Stimulated activated naive CD8-positive, alpha-beta T cell treated with anti-CD3 and anti-CD28 coated beads, Interleukin-15, Interleukin-2, amounts not matched to agents 100 ng/mL and 50 ng/mL, for 24 hours (primary cell): ENCODE measurements at regions not wholly inside any gene's neighbourhood (a gene's known extent, or its start where the extent isn't known, plus 50 kb on each side); places are given as distances from the start of the nearest gene placed in this dataset.

ENCODE experiments used
- H3K27ac Mint-ChIP-seq: one replicate; pipeline ENCODE4 v1.8.0; 2021; ENCODE audit warnings: mild to moderate bottlenecking, mixed read lengths
- H3K27me3 Mint-ChIP-seq: one replicate; pipeline ENCODE4 v1.8.0; 2021; ENCODE audit warnings: mixed read lengths
- H3K36me3 Mint-ChIP-seq: one replicate; pipeline ENCODE4 v1.8.0; 2021; ENCODE audit warnings: low read depth, mixed read lengths
- H3K4me1 Mint-ChIP-seq: one replicate; pipeline ENCODE4 v1.8.0; 2021; ENCODE audit warnings: low read depth, mixed read lengths
- H3K4me3 Mint-ChIP-seq: one replicate; pipeline ENCODE4 v1.8.0; 2021; ENCODE audit warnings: mild to moderate bottlenecking, mixed read lengths
- H3K9me3 Mint-ChIP-seq: one replicate; pipeline ENCODE4 v1.8.0; 2021; ENCODE audit warnings: mixed read lengths

GRCh38 chr2:2998971-2999370, 378.6 kb downstream of the EIPR1 start:
- Mint-ChIP-seq H3K4me3 (no peak overlapping the region), H3K4me1 (no peaks in the 10 kb centered on the region), H3K27me3 (no peaks in the 10 kb centered on the region), H3K36me3 (no peaks in the 10 kb centered on the region), H3K9me3 (no peaks in the 10 kb centered on the region), H3K27ac (no peak overlapping the region)

- Mint-ChIP-seq H3K4me1 (no peaks in the 10 kb centered on the region), H3K36me3 (no peaks in the 10 kb centered on the region), H3K9me3 (peaks cover 6% of the 10 kb centered on the region), H3K4me3 (no peak overlapping the region), H3K27ac (no peak overlapping the region), H3K27me3 (peaks cover 16% of the 10 kb centered on the region)
Observed at GRCh38 chr2:2993172-2993692, 384.4 kb downstream of the EIPR1 start.

GRCh38 chr2:2992634-2993033, 385.0 kb downstream of the EIPR1 start:
- H3K9me3 Mint-ChIP-seq: peaks cover 6% of the 10 kb centered on the region
- no peaks in the 10 kb centered on the region for H3K4me1 Mint-ChIP-seq
- H3K27ac Mint-ChIP-seq: no peak overlapping the region
- H3K36me3 Mint-ChIP-seq: no peaks in the 10 kb centered on the region
- H3K4me3 Mint-ChIP-seq: no peak overlapping the region
- H3K27me3 Mint-ChIP-seq: peaks cover 16% of the 10 kb centered on the region

GRCh38 chr2:2985020-2985419, 392.6 kb downstream of the EIPR1 start:
- Mint-ChIP-seq H3K27me3 (peaks cover 6% of the 10 kb centered on the region), H3K9me3 (peaks cover 6% of the 10 kb centered on the region), H3K36me3 (no peaks in the 10 kb centered on the region), H3K27ac (no peak overlapping the region), H3K4me3 (no peak overlapping the region), H3K4me1 (no peaks in the 10 kb centered on the region)

GRCh38 chr2:2981000-2981399, 396.6 kb downstream of the EIPR1 start:
- Mint-ChIP-seq H3K9me3 (no peaks in the 10 kb centered on the region), H3K36me3 (no peaks in the 10 kb centered on the region), H3K27me3 (peaks cover 8% of the 10 kb centered on the region), H3K4me1 (no peaks in the 10 kb centered on the region), H3K27ac (no peak overlapping the region), H3K4me3 (no peak overlapping the region)

GRCh38 chr2:2974982-2975381, 402.6 kb downstream of the EIPR1 start:
- Mint-ChIP-seq H3K27me3 (peaks cover 20% of the 10 kb centered on the region), H3K36me3 (no peaks in the 10 kb centered on the region), H3K4me1 (no peaks in the 10 kb centered on the region), H3K9me3 (peaks cover 4% of the 10 kb centered on the region), H3K4me3 (no peak overlapping the region), H3K27ac (no peak overlapping the region)

- H3K4me1 Mint-ChIP-seq: no peaks in the 10 kb centered on the region
Observed at GRCh38 chr2:2960441-2961133, 417.0 kb downstream of the EIPR1 start.

GRCh38 chr2:2950403-2950952, 427.1 kb downstream of the EIPR1 start:
- H3K36me3 Mint-ChIP-seq: no peaks in the 10 kb centered on the region
- no peak overlapping the region for H3K4me3 Mint-ChIP-seq
- H3K9me3 Mint-ChIP-seq: peaks cover 8% of the 10 kb centered on the region
- peaks cover 4% of the 10 kb centered on the region for H3K27me3 Mint-ChIP-seq
- no peaks in the 10 kb centered on the region for H3K4me1 Mint-ChIP-seq
- no peak overlapping the region for H3K27ac Mint-ChIP-seq

More at GRCh38 chr2:2960441-2961133, 417.0 kb downstream of the EIPR1 start:
- Mint-ChIP-seq H3K9me3 (no peaks in the 10 kb centered on the region), H3K36me3 (no peaks in the 10 kb centered on the region), H3K27ac (no peak overlapping the region), H3K27me3 (no peaks in the 10 kb centered on the region), H3K4me3 (no peak overlapping the region)

- no peak overlapping the region for H3K27ac Mint-ChIP-seq
- peaks cover 11% of the 10 kb centered on the region for H3K9me3 Mint-ChIP-seq
- H3K4me3 Mint-ChIP-seq: no peak overlapping the region
- H3K27me3 Mint-ChIP-seq: no peaks in the 10 kb centered on the region
- no peaks in the 10 kb centered on the region for H3K36me3 Mint-ChIP-seq
- H3K4me1 Mint-ChIP-seq: no peaks in the 10 kb centered on the region
Observed at GRCh38 chr2:2947406-2947805, 430.2 kb downstream of the EIPR1 start.

GRCh38 chr2:2942906-2943305, 434.7 kb downstream of the EIPR1 start:
- no peak overlapping the region for H3K4me3 Mint-ChIP-seq
- no peak overlapping the region for H3K27ac Mint-ChIP-seq
- no peaks in the 10 kb centered on the region for H3K27me3 Mint-ChIP-seq
- H3K36me3 Mint-ChIP-seq: no peaks in the 10 kb centered on the region
- H3K9me3 Mint-ChIP-seq: peaks cover 11% of the 10 kb centered on the region
- no peaks in the 10 kb centered on the region for H3K4me1 Mint-ChIP-seq

GRCh38 chr2:2942225-2942624, 435.4 kb downstream of the EIPR1 start:
- Mint-ChIP-seq H3K27me3 (no peaks in the 10 kb centered on the region), H3K36me3 (no peaks in the 10 kb centered on the region), H3K9me3 (peaks cover 11% of the 10 kb centered on the region), H3K27ac (no peak overlapping the region), H3K4me1 (no peaks in the 10 kb centered on the region), H3K4me3 (no peak overlapping the region)

GRCh38 chr2:2941205-2941604, 436.4 kb downstream of the EIPR1 start:
- Mint-ChIP-seq H3K4me1 (no peaks in the 10 kb centered on the region), H3K27ac (no peak overlapping the region), H3K9me3 (peaks cover 11% of the 10 kb centered on the region), H3K27me3 (no peaks in the 10 kb centered on the region), H3K4me3 (no peak overlapping the region), H3K36me3 (no peaks in the 10 kb centered on the region)

GRCh38 chr2:2940702-2941101, 436.9 kb downstream of the EIPR1 start:
- Mint-ChIP-seq H3K27ac (no peak overlapping the region), H3K27me3 (no peaks in the 10 kb centered on the region), H3K4me1 (no peaks in the 10 kb centered on the region), H3K4me3 (no peak overlapping the region), H3K36me3 (no peaks in the 10 kb centered on the region), H3K9me3 (peaks cover 11% of the 10 kb centered on the region)

GRCh38 chr2:2940061-2940460, 437.6 kb downstream of the EIPR1 start:
- H3K9me3 Mint-ChIP-seq: peaks cover 7% of the 10 kb centered on the region
- H3K4me3 Mint-ChIP-seq: no peak overlapping the region
- H3K27ac Mint-ChIP-seq: no peak overlapping the region
- no peaks in the 10 kb centered on the region for H3K36me3 Mint-ChIP-seq
- H3K4me1 Mint-ChIP-seq: no peaks in the 10 kb centered on the region
- H3K27me3 Mint-ChIP-seq: no peaks in the 10 kb centered on the region

- H3K27ac Mint-ChIP-seq: no peak overlapping the region
- H3K9me3 Mint-ChIP-seq: peaks cover 6% of the 10 kb centered on the region
- no peaks in the 10 kb centered on the region for H3K4me1 Mint-ChIP-seq
- no peaks in the 10 kb centered on the region for H3K27me3 Mint-ChIP-seq
- H3K4me3 Mint-ChIP-seq: no peak overlapping the region
- no peaks in the 10 kb centered on the region for H3K36me3 Mint-ChIP-seq
Observed at GRCh38 chr2:2939078-2939795, 438.4 kb downstream of the EIPR1 start.
